Panc1 (cell line): ENCODE measurements at regions not wholly inside any gene's neighbourhood (a gene's known extent, or its start where the extent isn't known, plus 50 kb on each side); places are given as distances from the start of the nearest gene placed in this dataset.

ENCODE experiments used
- ATAC-seq: fragments of 200-7000 bp; cut with Tn5 transposase; 2 replicates; pipeline ENCODE4 v1.9.1; 2020; ENCODE audit warnings: mild to moderate bottlenecking, moderate library complexity
- BruUV-seq: library from RNA; stranded (reverse); fragments of 400-500 nt; replicated peaks from 2 replicates; lab custom pipeline; 2021; lab: Mats Ljungman, UMichigan
- CTCF ChIA-PET: fragments of 300-600 bp; sonication (Branson Sonifier 250); formaldehyde crosslinking; loops from one replicate; lab custom pipeline; 2022; ENCODE audit warnings: antibody characterized with exemption; lab: Charles Lee
- POLR2A ChIA-PET: fragments of 300-600 bp; sonication (Branson Sonifier 250); formaldehyde crosslinking; loops from one replicate; lab custom pipeline; 2022; ENCODE audit warnings: antibody characterized with exemption; lab: Charles Lee
- DNase-seq: peaks from one replicate; pipeline ENCODE4 v3.0.0-alpha.2; 2010; ENCODE audit warnings: low read depth, low spot score
- H3K27ac ChIP-seq: 2 replicates; pipeline ENCODE4 v1.5.1; 2011; ENCODE audit warnings: mild to moderate bottlenecking, low read length, inconsistent platforms
- H3K27me3 ChIP-seq: fragments of 200-500 bp; sonication (Bioruptor generic); 2 replicates; pipeline ENCODE4 v1.6.0; 2014; ENCODE audit warnings: low read length, inconsistent platforms; ENCODE audit not compliant: control insufficient read depth, insufficient read depth
- H3K36me3 ChIP-seq: fragments of 200-500 bp; sonication (Bioruptor generic); 2 replicates; pipeline ENCODE4 v1.5.1; 2014; ENCODE audit warnings: inconsistent platforms, mild to moderate bottlenecking, low read length, moderate library complexity; ENCODE audit not compliant: control insufficient read depth, insufficient read depth
- H3K4me1 ChIP-seq: 2 replicates; pipeline ENCODE4 v1.5.1; 2011; ENCODE audit warnings: inconsistent platforms, mild to moderate bottlenecking, low read length, moderate library complexity; ENCODE audit not compliant: control insufficient read depth, insufficient read depth
- H3K4me3 ChIP-seq, 2 experiments: 2 replicates each; pipeline ENCODE4 v1.5.1; 2011 to 2012; ENCODE audit warnings: low read depth in 2 of 2, low read length in 2 of 2, mild to moderate bottlenecking in 2 of 2, inconsistent platforms in 1 of 2, moderate library complexity in 1 of 2
- H3K9me3 ChIP-seq: fragments of 200-500 bp; sonication (Bioruptor generic); 2 replicates; pipeline ENCODE4 v1.5.1; 2014; ENCODE audit warnings: low read depth, mild to moderate bottlenecking, inconsistent platforms, low read length, moderate library complexity; ENCODE audit not compliant: control insufficient read depth, insufficient read depth
- CTCF ChIP-seq: fragments of 450-650 bp; IDR thresholded peaks from 2 replicates; pipeline ENCODE4 v1.5.1; 2017; ENCODE audit warnings: mild to moderate bottlenecking
- POLR2AphosphoS5 ChIP-seq: IDR thresholded peaks from 2 replicates; pipeline ENCODE4 v1.6.1; 2012; ENCODE audit warnings: mild to moderate bottlenecking, low read depth, low read length, moderate library complexity
- REST ChIP-seq, 2 experiments: IDR thresholded peaks; 2 replicates each; pipeline ENCODE4 v1.6.1; 2011 to 2012; ENCODE audit warnings: low read depth in 2 of 2, control low read depth in 1 of 2, low read length in 1 of 2, mild to moderate bottlenecking in 1 of 2, moderate library complexity in 1 of 2; ENCODE audit not compliant: insufficient read depth in 1 of 2
- SIN3A ChIP-seq: IDR thresholded peaks from 2 replicates; pipeline ENCODE4 v1.6.1; 2012; ENCODE audit warnings: low read depth, mild to moderate bottlenecking, low read length, moderate library complexity, borderline replicate concordance; ENCODE audit not compliant: insufficient read depth
- TCF7L2 ChIP-seq: IDR thresholded peaks from 2 replicates; pipeline ENCODE4 v1.6.1; 2011; ENCODE audit warnings: mild to moderate bottlenecking, low read depth, low read length, inconsistent platforms
- in situ Hi-C: cut with HindIII; loops from 2 replicates; pipeline ENCODE4 v1.10.0; 2016; ENCODE audit warnings: low sequenced_read_pairs, low pct_unique_long_range_greater_than_20kb
- intact Hi-C: fragments of 100-400 bp; cut with micrococcal nuclease; formaldehyde crosslinking; loops from one replicate; pipeline ENCODE4 v1.10.0; 2022; ENCODE audit not compliant: unreplicated experiment

GRCh38 chr9:111158999-111159398 is 120.7 kb upstream of the LPAR1 start:
- no peak for ATAC-seq
- in situ Hi-C loops (no loop called here), intact Hi-C loops (no loop called here)
- Histone ChIP-seq H3K27ac (no peak overlapping the region), H3K27me3 (no peaks in the 10 kb centered on the region), H3K4me1 (no peaks in the 10 kb centered on the region), H3K36me3 (no peaks in the 10 kb centered on the region), H3K4me3 (no peak overlapping the region), H3K9me3 (no peaks in the 10 kb centered on the region)
- no peak for DNase-seq
- BruUV-seq: no TSS peak
- ChIA-PET POLR2A (no interaction called here), CTCF (no interaction called here)
- no peak for TF ChIP-seq REST (IDR thresholded peaks at IDR 0.05; ENCODE audit: insufficient read depth in 1 of 2, low read depth in 2 of 2, low read length in 1 of 2)
- no peak for TF ChIP-seq POLR2AphosphoS5
- no peak for TF ChIP-seq SIN3A
- no peak for TF ChIP-seq CTCF
- no peak for TF ChIP-seq TCF7L2

- Histone ChIP-seq H3K27me3 (no peaks in the 10 kb centered on the region), H3K36me3 (no peaks in the 10 kb centered on the region), H3K4me1 (no peaks in the 10 kb centered on the region), H3K27ac (no peak overlapping the region), H3K9me3 (no peaks in the 10 kb centered on the region), H3K4me3 (no peak overlapping the region)
- DNase-seq (no peak), ATAC-seq (no peak)
- intact Hi-C loops (no loop called here), in situ Hi-C loops (no loop called here)
- no TSS peak for BruUV-seq
- POLR2A ChIA-PET: no interaction called here
- CTCF ChIA-PET: no interaction called here
- no peak for TF ChIP-seq TCF7L2
- no peak for TF ChIP-seq POLR2AphosphoS5
- no peak for TF ChIP-seq SIN3A
- no peak for TF ChIP-seq CTCF
- TF ChIP-seq REST (IDR thresholded peaks at IDR 0.05; ENCODE audit: insufficient read depth in 1 of 2, low read depth in 2 of 2, low read length in 1 of 2): no peak
These were observed 120.1 kb upstream of the LPAR1 start for GRCh38 chr9:111158363-111158762.
